Stimulated activated CD4-positive, alpha-beta T cell treated with anti-CD3 and anti-CD28 coated beads, Interleukin-4, amount 100 ng/mL, for 24 hours (primary cell): ENCODE measurements at regions not wholly inside any gene's neighbourhood (a gene's known extent, or its start where the extent isn't known, plus 50 kb on each side); places are given as distances from the start of the nearest gene placed in this dataset.

ENCODE experiments used
- DNase-seq: peaks from one replicate; pipeline ENCODE4 v3.0.0-alpha.2; 2020

- no peak for DNase-seq
These were observed 227.4 kb downstream of the MAN2A1 start for GRCh38 chr5:109917154-109917546.

- no peak for DNase-seq
These were observed 228.2 kb downstream of the MAN2A1 start for GRCh38 chr5:109917966-109918365.

- DNase-seq: no peak
These were observed 231.0 kb downstream of the MAN2A1 start for GRCh38 chr5:109920736-109921135.

- peak; percentile 35 for DNase-seq
These were observed 232.1 kb downstream of the MAN2A1 start for GRCh38 chr5:109921735-109922380.

- no peak for DNase-seq
These were observed 232.8 kb downstream of the MAN2A1 start for GRCh38 chr5:109922381-109922995.

- no peak for DNase-seq
These were observed 233.5 kb downstream of the MAN2A1 start for GRCh38 chr5:109923205-109923604.

GRCh38 chr5:109924237-109925107, 234.7 kb downstream of the MAN2A1 start:
- DNase-seq: no peak

GRCh38 chr5:109927639-109928038, 237.9 kb downstream of the MAN2A1 start:
- DNase-seq: no peak

GRCh38 chr5:109928046-109928445, 238.3 kb downstream of the MAN2A1 start:
- DNase-seq: no peak

GRCh38 chr5:109928811-109929210, 239.1 kb downstream of the MAN2A1 start:
- no peak for DNase-seq

GRCh38 chr5:109929376-109929775, 239.6 kb downstream of the MAN2A1 start:
- DNase-seq: no peak

GRCh38 chr5:109929911-109930310, 240.2 kb downstream of the MAN2A1 start:
- DNase-seq: no peak

GRCh38 chr5:109931049-109931780, 241.5 kb downstream of the MAN2A1 start:
- DNase-seq: no peak

GRCh38 chr5:109935833-109936490, 246.2 kb downstream of the MAN2A1 start:
- no peak for DNase-seq

GRCh38 chr5:109936996-109937395, 247.3 kb downstream of the MAN2A1 start:
- DNase-seq: peak; percentile 30

GRCh38 chr5:109937951-109938350, 248.2 kb downstream of the MAN2A1 start:
- DNase-seq: no peak

- DNase-seq: no peak
These were observed 248.7 kb downstream of the MAN2A1 start for GRCh38 chr5:109938453-109938852.

- no peak for DNase-seq
These were observed 249.5 kb downstream of the MAN2A1 start for GRCh38 chr5:109939116-109939682.

- DNase-seq: no peak
These were observed 252.9 kb downstream of the MAN2A1 start for GRCh38 chr5:109942646-109943045.

- no peak for DNase-seq
These were observed 254.0 kb downstream of the MAN2A1 start for GRCh38 chr5:109943701-109944235.

GRCh38 chr5:109944461-109944860, 254.7 kb downstream of the MAN2A1 start:
- no peak for DNase-seq

- no peak for DNase-seq
These were observed 255.5 kb downstream of the MAN2A1 start for GRCh38 chr5:109945097-109945678.
